ENCODE measurements at regions not wholly inside any gene's neighbourhood (a gene's known extent, or its start where the extent isn't known, plus 50 kb on each side); places are given as distances from the start of the nearest gene placed in this dataset.

DNA sequence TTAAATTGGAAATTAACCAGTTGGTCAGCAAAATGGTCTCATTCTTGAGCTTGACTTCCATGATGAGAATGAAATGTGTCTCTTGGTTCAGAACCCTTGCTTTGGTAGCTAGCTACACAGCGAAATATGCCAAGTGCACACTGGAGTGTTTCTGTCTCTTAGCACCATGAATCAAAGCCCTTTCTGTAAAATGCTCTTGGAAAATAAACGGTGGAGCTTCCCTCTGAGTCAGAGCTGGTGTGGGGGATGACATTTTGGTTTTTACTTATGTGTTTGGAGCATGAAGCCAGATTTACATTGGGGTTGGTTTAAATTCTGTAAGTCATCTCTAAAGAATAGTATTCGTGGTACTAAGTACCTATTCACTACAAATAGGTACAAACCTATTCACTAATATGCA lies 85.1 kb upstream of the NANOGP8 start:
- TF ChIP-seq POLR2AphosphoS5 (IDR thresholded peaks at IDR 0.05; ENCODE audit: low read depth, low read length) (no peak), TAF1 (IDR thresholded peaks at IDR 0.05; ENCODE audit: low read depth, low read length) (no peak), POLR2A (IDR thresholded peaks at IDR 0.05; ENCODE audit: low read depth, low read length) (no peak)
